A673 (cell line): ENCODE measurements at regions not wholly inside any gene's neighbourhood (a gene's known extent, or its start where the extent isn't known, plus 50 kb on each side); places are given as distances from the start of the nearest gene placed in this dataset.

ENCODE experiments used
- BruUV-seq: library from RNA; stranded (reverse); fragments of 400-500 nt; replicated peaks from 2 replicates; lab custom pipeline; 2021; lab: Mats Ljungman, UMichigan
- CTCF ChIA-PET: fragments of 300-600 bp; sonication (Branson Sonifier 250); formaldehyde crosslinking; loops from one replicate; lab custom pipeline; 2022; ENCODE audit warnings: antibody characterized with exemption; lab: Charles Lee
- POLR2A ChIA-PET: fragments of 300-600 bp; sonication (Branson Sonifier 250); formaldehyde crosslinking; loops from one replicate; lab custom pipeline; 2022; ENCODE audit warnings: antibody characterized with exemption; ENCODE audit not compliant: low non-redundant PET; lab: Charles Lee
- DNase-seq: peaks from one replicate; pipeline ENCODE4 v3.0.0-alpha.2; 2015; ENCODE audit warnings: low spot score
- H3K27ac ChIP-seq: fragments of 200-600 bp; sonication (generic); 2 replicates; pipeline ENCODE4 v1.5.1; 2016; ENCODE audit warnings: mixed run types, low read depth, mild to moderate bottlenecking, mixed read lengths, antibody characterized with exemption, low read length; ENCODE audit not compliant: poor library complexity, severe bottlenecking
- H3K27me3 ChIP-seq: fragments of 200-600 bp; sonication (generic); replicated peaks from 2 replicates; pipeline ENCODE4 v1.6.1; 2017; ENCODE audit warnings: mixed run types, low read depth, mild to moderate bottlenecking, mixed read lengths, antibody characterized with exemption, low read length; ENCODE audit not compliant: insufficient read depth, poor library complexity
- H3K36me3 ChIP-seq: fragments of 200-600 bp; sonication (generic); 2 replicates; pipeline ENCODE4 v1.6.1; 2016; ENCODE audit warnings: mixed run types, mild to moderate bottlenecking, mixed read lengths, antibody characterized with exemption, low read length; ENCODE audit not compliant: insufficient read depth, poor library complexity, severe bottlenecking
- H3K4me1 ChIP-seq: fragments of 200-600 bp; sonication (generic); 2 replicates; pipeline ENCODE4 v1.6.1; 2017; ENCODE audit warnings: mixed run types, mild to moderate bottlenecking, mixed read lengths, antibody characterized with exemption, low read length; ENCODE audit not compliant: insufficient read depth, poor library complexity, severe bottlenecking
- H3K4me3 ChIP-seq: fragments of 200-600 bp; sonication (generic); 2 replicates; pipeline ENCODE4 v1.5.1; 2016; ENCODE audit warnings: low read depth, mixed run types, mild to moderate bottlenecking, mixed read lengths, low read length; ENCODE audit not compliant: poor library complexity, severe bottlenecking
- H3K9me3 ChIP-seq: fragments of 200-600 bp; sonication (generic); 2 replicates; pipeline ENCODE4 v1.6.1; 2016; ENCODE audit warnings: mixed run types, low read depth, mild to moderate bottlenecking, mixed read lengths, antibody characterized with exemption, low read length; ENCODE audit not compliant: poor library complexity, severe bottlenecking
- EZH2 ChIP-seq: fragments of 200-600 bp; sonication (generic); IDR thresholded peaks from 2 replicates; pipeline ENCODE4 v1.6.1; 2017; ENCODE audit warnings: borderline replicate concordance, low read depth, mild to moderate bottlenecking, mixed read lengths, antibody characterized with exemption, low read length; ENCODE audit not compliant: poor library complexity, severe bottlenecking
- intact Hi-C: fragments of 100-400 bp; cut with micrococcal nuclease; formaldehyde crosslinking; loops from one replicate; pipeline ENCODE4 v1.10.0; 2022; ENCODE audit not compliant: unreplicated experiment
- TF ChIP-seq, protein P1 (sequence below): fragments of 300-800, 200-600 bp; sonication (generic); conservative IDR thresholded peaks from 2 replicates; pipeline ENCODE4 v1.5.1; 2017; ENCODE audit warnings: low read depth, mild to moderate bottlenecking, antibody characterized with exemption, low read length, moderate library complexity, mixed read lengths

GRCh38 chr7:3150027-3150426 is 106.4 kb upstream of the CARD11 start:
- intact Hi-C loops, result loop anchor here (10.0 kb wide), 1 partner anchor 85 kb away; no protein-coding TSS in a partner anchor
- no peaks in the 10 kb centered on the region for H3K36me3 ChIP-seq
- ChIA-PET POLR2A (no interaction called here), CTCF (no interaction called here)
- TF ChIP-seq, protein P1, sequence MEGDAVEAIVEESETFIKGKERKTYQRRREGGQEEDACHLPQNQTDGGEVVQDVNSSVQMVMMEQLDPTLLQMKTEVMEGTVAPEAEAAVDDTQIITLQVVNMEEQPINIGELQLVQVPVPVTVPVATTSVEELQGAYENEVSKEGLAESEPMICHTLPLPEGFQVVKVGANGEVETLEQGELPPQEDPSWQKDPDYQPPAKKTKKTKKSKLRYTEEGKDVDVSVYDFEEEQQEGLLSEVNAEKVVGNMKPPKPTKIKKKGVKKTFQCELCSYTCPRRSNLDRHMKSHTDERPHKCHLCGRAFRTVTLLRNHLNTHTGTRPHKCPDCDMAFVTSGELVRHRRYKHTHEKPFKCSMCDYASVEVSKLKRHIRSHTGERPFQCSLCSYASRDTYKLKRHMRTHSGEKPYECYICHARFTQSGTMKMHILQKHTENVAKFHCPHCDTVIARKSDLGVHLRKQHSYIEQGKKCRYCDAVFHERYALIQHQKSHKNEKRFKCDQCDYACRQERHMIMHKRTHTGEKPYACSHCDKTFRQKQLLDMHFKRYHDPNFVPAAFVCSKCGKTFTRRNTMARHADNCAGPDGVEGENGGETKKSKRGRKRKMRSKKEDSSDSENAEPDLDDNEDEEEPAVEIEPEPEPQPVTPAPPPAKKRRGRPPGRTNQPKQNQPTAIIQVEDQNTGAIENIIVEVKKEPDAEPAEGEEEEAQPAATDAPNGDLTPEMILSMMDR, result no peak
- no peak for TF ChIP-seq EZH2
- no TSS peak for BruUV-seq
- H3K4me1 ChIP-seq, result peaks cover 4% of the 10 kb centered on the region
- H3K4me3 ChIP-seq, result no peak overlapping the region
- H3K9me3 ChIP-seq, result no peaks in the 10 kb centered on the region
- H3K27me3 ChIP-seq, result peaks cover 2% of the 10 kb centered on the region
- H3K27ac ChIP-seq, result no peak overlapping the region
- DNase-seq, result no peak

DNA sequence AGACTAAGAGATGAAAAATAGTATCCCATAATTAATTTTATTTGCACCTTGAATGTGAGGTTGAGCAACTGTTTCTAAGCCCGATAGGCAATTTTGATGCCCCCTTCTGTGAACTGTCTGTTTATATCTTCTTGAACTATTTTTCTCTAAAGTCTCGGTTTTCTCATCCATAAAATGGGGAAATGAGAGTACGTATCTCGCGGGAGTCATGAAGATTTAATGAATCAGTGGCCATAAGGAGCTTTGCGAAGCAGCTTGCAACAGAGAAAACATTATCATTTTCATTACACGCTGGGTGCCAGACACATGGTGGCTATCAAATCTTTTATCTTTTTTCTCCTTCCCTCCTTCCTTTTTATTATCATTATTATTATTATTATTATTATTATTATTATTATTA is 108.1 kb upstream of the CARD11 start:
- Histone ChIP-seq H3K9me3 (no peaks in the 10 kb centered on the region), H3K27me3 (peaks cover 2% of the 10 kb centered on the region), H3K27ac (no peak overlapping the region), H3K36me3 (no peaks in the 10 kb centered on the region), H3K4me3 (no peak overlapping the region), H3K4me1 (no peaks in the 10 kb centered on the region)
- no peak for DNase-seq
- no TSS peak for BruUV-seq
- CTCF ChIA-PET, result no interaction called here
- POLR2A ChIA-PET, result no interaction called here
- TF ChIP-seq, protein P1, result no peak
- TF ChIP-seq EZH2, result no peak
- intact Hi-C loops, result loop anchor here (10.0 kb wide), 1 partner anchor 87 kb away; no protein-coding TSS in a partner anchor

GRCh38 chr7:3152714-3153113 is 109.0 kb upstream of the CARD11 start:
- ChIA-PET CTCF (no interaction called here), POLR2A (no interaction called here)
- H3K27ac ChIP-seq, result no peak overlapping the region
- TF ChIP-seq, protein P1, result no peak
- no peak for TF ChIP-seq EZH2
- no peak overlapping the region for H3K4me3 ChIP-seq
- H3K9me3 ChIP-seq, result no peaks in the 10 kb centered on the region
- peaks cover 2% of the 10 kb centered on the region for H3K4me1 ChIP-seq
- H3K27me3 ChIP-seq, result peaks cover 2% of the 10 kb centered on the region
- H3K36me3 ChIP-seq, result no peaks in the 10 kb centered on the region
- BruUV-seq, result no TSS peak
- intact Hi-C loops, result loop anchor here (10.0 kb wide), 1 partner anchor 88 kb away; no protein-coding TSS in a partner anchor
- no peak for DNase-seq
